Head of caudate nucleus (tissue), 42 donors: ENCODE measurements at regions not wholly inside any gene's neighbourhood (a gene's known extent, or its start where the extent isn't known, plus 50 kb on each side); places are given as distances from the start of the nearest gene placed in this dataset.
"Not testable (repeated sequence)": the region's sequence is repeated elsewhere in the genome, so short reads cannot be mapped to it uniquely, and the experiment has no call there.

Source experiments
- DNase-seq, 42 donors: peaks; one replicate each; pipeline versions ENCODE4 v3.0.0 to v3.0.0-alpha.2; 2020 to 2021; ENCODE audit warnings: mixed read lengths in 7 of 42
- intact Hi-C: fragments of 100-400 bp; cut with DNase I; formaldehyde crosslinking; loops from one replicate; pipeline ENCODE4 v1.15.0; 2022

GRCh38 chr4:15201782-15202181 lies 199.5 kb downstream of the CPEB2 start:
- no peak for DNase-seq
- intact Hi-C loops, result no loop called here

- intact Hi-C loops, result no loop called here
Observed at GRCh38 chr4:15202481-15202880, 200.2 kb downstream of the CPEB2 start.

GRCh38 chr4:15206526-15206925 lies 204.2 kb downstream of the CPEB2 start:
- DNase-seq, intact Hi-C loops: not testable (repeated sequence)

More at GRCh38 chr4:15202481-15202880, 200.2 kb downstream of the CPEB2 start:
- DNase-seq, result no peak

- intact Hi-C loops, result no loop called here
- no peak for DNase-seq
Observed at GRCh38 chr4:15213302-15213970, 211.2 kb downstream of the CPEB2 start.

GRCh38 chr4:15215109-15215508 lies 212.7 kb upstream of the C1QTNF7 start:
- intact Hi-C loops, result no loop called here
- DNase-seq, result no peak

GRCh38 chr4:15226203-15226602 lies 201.6 kb upstream of the C1QTNF7 start:
- no peak for DNase-seq
- intact Hi-C loops, result no loop called here

GRCh38 chr4:15231265-15232091 lies 196.4 kb upstream of the C1QTNF7 start:
- intact Hi-C loops, result loop anchor here (5.0 to 10.0 kb wide), 2 partner anchors 163 to 226 kb away; no protein-coding TSS in a partner anchor
- peak; percentile 40 to 93 (median 76) for DNase-seq

- intact Hi-C loops, result loop anchor here (5.0 to 10.0 kb wide), 2 partner anchors 162 to 225 kb away; no protein-coding TSS in a partner anchor
- DNase-seq, result peak in 17 of 42 donors; percentile 7 to 60 (median 26)
Observed at GRCh38 chr4:15232366-15233263, 195.2 kb upstream of the C1QTNF7 start.

- DNase-seq, result peak in 18 of 42 donors; percentile 9 to 61 (median 19)
- intact Hi-C loops, result loop anchor here (5.0 to 10.0 kb wide), 2 partner anchors 162 to 224 kb away; no protein-coding TSS in a partner anchor
Observed at GRCh38 chr4:15233264-15233597, 194.6 kb upstream of the C1QTNF7 start.

GRCh38 chr4:15233626-15234025 lies 194.2 kb upstream of the C1QTNF7 start:
- no peak for DNase-seq
- intact Hi-C loops, result loop anchor here (5.0 to 10.0 kb wide), 2 partner anchors 161 to 224 kb away; no protein-coding TSS in a partner anchor

- intact Hi-C loops, result loop anchor here (5.0 to 10.0 kb wide), 2 partner anchors 161 to 223 kb away; no protein-coding TSS in a partner anchor
- DNase-seq, result no peak
Observed at GRCh38 chr4:15234116-15234855, 193.5 kb upstream of the C1QTNF7 start.

- intact Hi-C loops, result loop anchor here (5.0 to 10.0 kb wide), 2 partner anchors 160 to 223 kb away; no protein-coding TSS in a partner anchor
- no peak for DNase-seq
Observed at GRCh38 chr4:15234856-15235126, 193.0 kb upstream of the C1QTNF7 start.

GRCh38 chr4:15235135-15235534 lies 192.7 kb upstream of the C1QTNF7 start:
- no peak for DNase-seq
- intact Hi-C loops, result loop anchor here (10.0 kb wide), 1 partner anchor 160 kb away; no protein-coding TSS in a partner anchor

GRCh38 chr4:15237648-15238230 lies 190.1 kb upstream of the C1QTNF7 start:
- intact Hi-C loops, result loop anchor here (10.0 kb wide), 1 partner anchor 157 kb away; no protein-coding TSS in a partner anchor
- DNase-seq, result no peak

GRCh38 chr4:15238720-15239119 lies 189.1 kb upstream of the C1QTNF7 start:
- peak in 22 of 42 donors; percentile 11 to 60 (median 34) for DNase-seq
- intact Hi-C loops, result loop anchor here (10.0 kb wide), 1 partner anchor 156 kb away; no protein-coding TSS in a partner anchor

GRCh38 chr4:15239866-15240265 lies 188.0 kb upstream of the C1QTNF7 start:
- intact Hi-C loops, result loop anchor here (10.0 kb wide), 1 partner anchor 155 kb away; no protein-coding TSS in a partner anchor
- no peak for DNase-seq

- intact Hi-C loops, result no loop called here
- DNase-seq, result no peak
Observed at GRCh38 chr4:15240764-15241163, 187.1 kb upstream of the C1QTNF7 start.

GRCh38 chr4:15242021-15242420 lies 185.8 kb upstream of the C1QTNF7 start:
- intact Hi-C loops, result no loop called here

More at GRCh38 chr4:15242021-15242420, 185.8 kb upstream of the C1QTNF7 start:
- DNase-seq, result no peak
